Lower leg skin (tissue), 3 donors: ENCODE measurements at regions not wholly inside any gene's neighbourhood (a gene's known extent, or its start where the extent isn't known, plus 50 kb on each side); places are given as distances from the start of the nearest gene placed in this dataset.

Experiments
- POLR2A ChIP-seq, 2 donors: fragments of 450-650 bp; IDR thresholded peaks; one replicate each; pipeline ENCODE4 v1.6.1; 2016 to 2017; ENCODE audit warnings: antibody characterized with exemption in 2 of 2, mild to moderate bottlenecking in 1 of 2, moderate library complexity in 1 of 2
- TF ChIP-seq, protein P1 (sequence below), 3 donors: fragments of 450-650 bp; IDR thresholded peaks; one replicate each; pipeline ENCODE4 v1.5.1; 2016; ENCODE audit warnings: antibody characterized with exemption in 3 of 3, mild to moderate bottlenecking in 3 of 3, moderate library complexity in 2 of 3

DNA sequence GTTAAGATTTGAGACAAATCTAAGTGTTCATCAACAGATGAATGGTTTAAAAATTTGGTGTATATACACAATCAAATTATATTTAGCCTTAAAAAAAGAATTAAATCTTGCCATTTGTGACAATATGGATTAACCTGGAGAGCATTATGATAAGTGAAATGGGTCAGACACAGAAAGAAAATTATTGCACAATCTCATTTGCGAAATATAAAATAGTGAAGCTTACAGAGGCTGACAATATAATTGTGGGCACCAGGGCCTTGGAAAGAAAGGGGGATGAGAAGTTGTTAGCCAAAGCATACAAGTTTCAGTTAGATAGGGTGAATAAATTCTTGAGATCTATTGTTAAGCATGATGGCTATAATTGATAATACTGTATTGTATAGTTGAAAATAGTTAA lies 883.0 kb downstream of the TECRL start:
- no peak for TF ChIP-seq POLR2A (IDR thresholded peaks at IDR 0.05)
- TF ChIP-seq, protein P1, sequence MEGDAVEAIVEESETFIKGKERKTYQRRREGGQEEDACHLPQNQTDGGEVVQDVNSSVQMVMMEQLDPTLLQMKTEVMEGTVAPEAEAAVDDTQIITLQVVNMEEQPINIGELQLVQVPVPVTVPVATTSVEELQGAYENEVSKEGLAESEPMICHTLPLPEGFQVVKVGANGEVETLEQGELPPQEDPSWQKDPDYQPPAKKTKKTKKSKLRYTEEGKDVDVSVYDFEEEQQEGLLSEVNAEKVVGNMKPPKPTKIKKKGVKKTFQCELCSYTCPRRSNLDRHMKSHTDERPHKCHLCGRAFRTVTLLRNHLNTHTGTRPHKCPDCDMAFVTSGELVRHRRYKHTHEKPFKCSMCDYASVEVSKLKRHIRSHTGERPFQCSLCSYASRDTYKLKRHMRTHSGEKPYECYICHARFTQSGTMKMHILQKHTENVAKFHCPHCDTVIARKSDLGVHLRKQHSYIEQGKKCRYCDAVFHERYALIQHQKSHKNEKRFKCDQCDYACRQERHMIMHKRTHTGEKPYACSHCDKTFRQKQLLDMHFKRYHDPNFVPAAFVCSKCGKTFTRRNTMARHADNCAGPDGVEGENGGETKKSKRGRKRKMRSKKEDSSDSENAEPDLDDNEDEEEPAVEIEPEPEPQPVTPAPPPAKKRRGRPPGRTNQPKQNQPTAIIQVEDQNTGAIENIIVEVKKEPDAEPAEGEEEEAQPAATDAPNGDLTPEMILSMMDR (IDR thresholded peaks at IDR 0.05) = no peak
